Lower leg skin (tissue), 4 donors: ENCODE measurements at regions not wholly inside any gene's neighbourhood (a gene's known extent, or its start where the extent isn't known, plus 50 kb on each side); places are given as distances from the start of the nearest gene placed in this dataset.

Experiments used
- DNase-seq, 2 donors: peaks; one replicate each; pipeline ENCODE4 v3.0.0-alpha.2; 2019; ENCODE audit warnings: low spot score in 2 of 2
- H3K4me3 ChIP-seq: fragments of 200-600 bp; sonication (generic); 2 replicates; pipeline ENCODE4 v1.5.1; 2017; ENCODE audit warnings: mild to moderate bottlenecking, low read depth; ENCODE audit not compliant: poor library complexity, severe bottlenecking
- CTCF ChIP-seq, 3 donors: fragments of 450-650 bp; IDR thresholded peaks; one replicate each; pipeline ENCODE4 v1.5.1; 2016; ENCODE audit warnings: antibody characterized with exemption in 3 of 3, mild to moderate bottlenecking in 3 of 3, moderate library complexity in 2 of 3
- POLR2A ChIP-seq, 2 donors: fragments of 450-650 bp; IDR thresholded peaks; one replicate each; pipeline ENCODE4 v1.6.1; 2016 to 2017; ENCODE audit warnings: antibody characterized with exemption in 2 of 2, mild to moderate bottlenecking in 1 of 2, moderate library complexity in 1 of 2
- WGBS, 2 donors: methylation state at CpG; one replicate each; pipeline ENCODE4 v1.1.5; 2018; 5-methylcytosine and 5-hydroxymethylcytosine counted together
- intact Hi-C: fragments of 100-400 bp; cut with DNase I; formaldehyde crosslinking; loops from one replicate; pipeline ENCODE4 v1.15.0; 2023; ENCODE audit warnings: low total_unique reads

- intact Hi-C loops = no loop called here
- no peak overlapping the region for H3K4me3 ChIP-seq
- 87 to 91% methylated on average over 26 of the region's 27 CpGs for WGBS, 2 donors
- TF ChIP-seq CTCF (IDR thresholded peaks at IDR 0.05) (no peak), POLR2A (IDR thresholded peaks at IDR 0.05) (no peak)
- no peak for DNase-seq
Measured at GRCh38 chr13:84831666-84832657, 949.7 kb upstream of the SLITRK1 start.

DNA sequence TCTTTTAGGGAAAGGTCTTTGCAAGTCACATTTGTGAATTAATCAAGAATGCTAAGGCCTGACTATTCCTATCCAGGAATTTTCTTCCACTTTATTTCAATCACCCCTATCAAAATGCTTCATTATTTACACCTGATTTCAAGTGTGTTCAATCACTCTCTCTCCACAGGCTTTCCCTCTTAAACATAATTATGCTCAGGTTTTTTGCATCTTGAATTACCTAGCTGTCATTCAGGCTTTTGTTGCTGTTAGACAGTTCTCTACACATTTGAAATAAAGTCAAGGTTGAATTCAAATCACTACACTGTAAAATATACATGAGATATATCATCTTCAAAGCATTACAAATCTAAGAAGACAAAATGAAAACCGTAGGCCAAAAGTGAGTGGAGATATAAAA, 941.3 kb upstream of the SLITRK1 start:
- H3K4me3 ChIP-seq = no peak overlapping the region
- DNase-seq = no peak
- intact Hi-C loops = no loop called here
- WGBS, 2 donors = 41% methylated on average over 1 of the region's 1 CpG
- TF ChIP-seq CTCF (IDR thresholded peaks at IDR 0.05) = no peak
- no peak for TF ChIP-seq POLR2A (IDR thresholded peaks at IDR 0.05)

- DNase-seq = no peak
- H3K4me3 ChIP-seq = no peak overlapping the region
- TF ChIP-seq CTCF (IDR thresholded peaks at IDR 0.05) (no peak), POLR2A (IDR thresholded peaks at IDR 0.05) (no peak)
- intact Hi-C loops = no loop called here
- 58 to 74% methylated on average over 3 of the region's 3 CpGs for WGBS, 2 donors
Measured at GRCh38 chr13:84821261-84821660, 939.0 kb upstream of the SLITRK1 start.

DNA sequence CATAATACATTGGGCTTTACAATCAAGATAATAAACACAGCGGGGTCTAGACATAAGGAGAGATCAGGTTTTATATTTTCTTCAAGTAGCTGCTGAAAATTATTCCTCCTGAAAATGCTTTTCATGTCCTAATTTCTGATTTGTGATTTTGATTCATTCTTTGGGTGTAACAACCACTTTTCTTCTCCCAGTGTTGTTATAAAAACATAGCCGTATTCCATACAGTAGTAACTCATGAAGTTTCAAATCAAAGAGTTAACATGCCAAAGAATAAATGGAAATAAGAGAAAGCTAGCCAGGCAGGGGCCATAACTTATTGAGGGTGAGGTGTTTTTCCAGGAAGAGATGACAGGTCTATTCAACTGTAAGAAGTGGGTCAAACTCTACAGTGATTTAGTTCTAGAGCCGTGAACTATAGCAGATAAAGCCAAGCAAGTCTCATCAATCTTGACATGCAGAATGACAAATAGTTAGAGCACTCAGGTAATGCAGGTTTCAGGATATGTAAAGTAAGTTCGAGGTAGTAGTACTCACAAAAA, 934.4 kb upstream of the SLITRK1 start:
- H3K4me3 ChIP-seq = no peak overlapping the region
- DNase-seq = no peak
- 57 to 59% methylated on average over 4 of the region's 4 CpGs for WGBS, 2 donors
- intact Hi-C loops = loop anchor here (1.0 kb wide), 1 partner anchor 25 kb away; no protein-coding TSS in a partner anchor
- TF ChIP-seq POLR2A (IDR thresholded peaks at IDR 0.05) = no peak
- no peak for TF ChIP-seq CTCF (IDR thresholded peaks at IDR 0.05)

GRCh38 chr13:84812789-84813188, 930.5 kb upstream of the SLITRK1 start:
- 75 to 91% methylated on average over 3 of the region's 3 CpGs for WGBS, 2 donors
- no peak overlapping the region for H3K4me3 ChIP-seq
- DNase-seq = no peak
- TF ChIP-seq POLR2A (IDR thresholded peaks at IDR 0.05) = no peak
- TF ChIP-seq CTCF (IDR thresholded peaks at IDR 0.05) = no peak
- intact Hi-C loops = no loop called here
